ENCODE measurements at regions not wholly inside any gene's neighbourhood (a gene's known extent, or its start where the extent isn't known, plus 50 kb on each side); places are given as distances from the start of the nearest gene placed in this dataset.

DNA sequence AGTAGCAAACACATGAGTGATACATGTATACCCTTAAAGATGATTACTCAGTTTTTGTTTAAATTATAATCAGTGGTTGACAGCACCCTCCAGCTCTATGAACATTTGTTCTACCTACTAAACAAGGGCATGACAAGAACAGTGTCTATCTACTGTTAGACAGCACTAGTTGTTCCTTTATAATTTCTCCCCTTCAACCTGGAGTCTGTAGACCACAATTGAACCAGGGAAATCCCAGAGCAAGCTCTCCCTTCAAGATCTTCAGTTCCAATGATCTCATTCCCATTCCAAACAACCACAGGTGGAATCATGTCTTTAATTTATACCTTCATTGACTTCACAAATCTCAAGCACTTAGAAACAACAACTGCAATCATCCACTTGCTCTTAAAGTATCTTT lies 216.1 kb downstream of the HHIPL2 start:
- BruUV-seq (replicated peaks): no TSS peak
- TF ChIP-seq, protein P1, sequence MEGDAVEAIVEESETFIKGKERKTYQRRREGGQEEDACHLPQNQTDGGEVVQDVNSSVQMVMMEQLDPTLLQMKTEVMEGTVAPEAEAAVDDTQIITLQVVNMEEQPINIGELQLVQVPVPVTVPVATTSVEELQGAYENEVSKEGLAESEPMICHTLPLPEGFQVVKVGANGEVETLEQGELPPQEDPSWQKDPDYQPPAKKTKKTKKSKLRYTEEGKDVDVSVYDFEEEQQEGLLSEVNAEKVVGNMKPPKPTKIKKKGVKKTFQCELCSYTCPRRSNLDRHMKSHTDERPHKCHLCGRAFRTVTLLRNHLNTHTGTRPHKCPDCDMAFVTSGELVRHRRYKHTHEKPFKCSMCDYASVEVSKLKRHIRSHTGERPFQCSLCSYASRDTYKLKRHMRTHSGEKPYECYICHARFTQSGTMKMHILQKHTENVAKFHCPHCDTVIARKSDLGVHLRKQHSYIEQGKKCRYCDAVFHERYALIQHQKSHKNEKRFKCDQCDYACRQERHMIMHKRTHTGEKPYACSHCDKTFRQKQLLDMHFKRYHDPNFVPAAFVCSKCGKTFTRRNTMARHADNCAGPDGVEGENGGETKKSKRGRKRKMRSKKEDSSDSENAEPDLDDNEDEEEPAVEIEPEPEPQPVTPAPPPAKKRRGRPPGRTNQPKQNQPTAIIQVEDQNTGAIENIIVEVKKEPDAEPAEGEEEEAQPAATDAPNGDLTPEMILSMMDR (IDR thresholded peaks at IDR 0.05; ENCODE audit: unreplicated experiment): no peak
- CTCF ChIA-PET: no interaction called here
- intact Hi-C loops (cut with micrococcal nuclease; ENCODE audit: unreplicated experiment): no loop called here
- Mint-ChIP-seq H3K27ac (ENCODE audit: unreplicated experiment) (no peak overlapping the region), H3K36me3 (ENCODE audit: insufficient read depth, unreplicated experiment) (no peaks in the 10 kb centered on the region), H3K9me3 (ENCODE audit: low read depth, unreplicated experiment) (no peaks in the 10 kb centered on the region), H3K27me3 (ENCODE audit: unreplicated experiment) (peaks cover 8% of the 10 kb centered on the region), H3K4me1 (ENCODE audit: low read depth, unreplicated experiment) (no peaks in the 10 kb centered on the region), H3K4me3 (ENCODE audit: low read depth, unreplicated experiment) (no peak overlapping the region)
- no peak for DNase-seq

DNA sequence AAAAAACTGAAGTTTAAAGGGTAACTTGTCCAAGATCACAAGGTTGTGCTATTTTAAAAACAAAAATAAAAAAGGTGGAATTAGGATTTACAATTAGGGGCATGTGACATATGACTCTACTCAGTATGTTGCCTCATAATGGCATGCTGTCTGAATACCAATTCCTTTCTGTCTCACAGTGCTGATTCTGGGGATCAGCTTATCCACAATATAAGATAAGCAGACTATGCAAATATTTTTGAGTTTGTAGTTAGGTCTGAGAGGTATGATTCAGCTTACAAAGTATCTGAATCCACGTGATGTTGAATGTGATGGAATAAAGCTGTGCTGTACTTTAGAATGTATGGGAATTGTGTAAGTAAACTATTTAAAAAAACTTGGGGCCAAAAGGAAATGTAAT lies 216.6 kb downstream of the HHIPL2 start:
- CTCF ChIA-PET: no interaction called here
- TF ChIP-seq, protein P1 (IDR thresholded peaks at IDR 0.05; ENCODE audit: unreplicated experiment): no peak
- Mint-ChIP-seq H3K4me3 (ENCODE audit: low read depth, unreplicated experiment) (no peak overlapping the region), H3K9me3 (ENCODE audit: low read depth, unreplicated experiment) (no peaks in the 10 kb centered on the region), H3K36me3 (ENCODE audit: insufficient read depth, unreplicated experiment) (no peaks in the 10 kb centered on the region), H3K4me1 (ENCODE audit: low read depth, unreplicated experiment) (no peaks in the 10 kb centered on the region), H3K27me3 (ENCODE audit: unreplicated experiment) (peaks cover 4% of the 10 kb centered on the region), H3K27ac (ENCODE audit: unreplicated experiment) (no peak overlapping the region)
- intact Hi-C loops (cut with micrococcal nuclease; ENCODE audit: unreplicated experiment): no loop called here
- BruUV-seq (replicated peaks): no TSS peak
- no peak for DNase-seq

DNA sequence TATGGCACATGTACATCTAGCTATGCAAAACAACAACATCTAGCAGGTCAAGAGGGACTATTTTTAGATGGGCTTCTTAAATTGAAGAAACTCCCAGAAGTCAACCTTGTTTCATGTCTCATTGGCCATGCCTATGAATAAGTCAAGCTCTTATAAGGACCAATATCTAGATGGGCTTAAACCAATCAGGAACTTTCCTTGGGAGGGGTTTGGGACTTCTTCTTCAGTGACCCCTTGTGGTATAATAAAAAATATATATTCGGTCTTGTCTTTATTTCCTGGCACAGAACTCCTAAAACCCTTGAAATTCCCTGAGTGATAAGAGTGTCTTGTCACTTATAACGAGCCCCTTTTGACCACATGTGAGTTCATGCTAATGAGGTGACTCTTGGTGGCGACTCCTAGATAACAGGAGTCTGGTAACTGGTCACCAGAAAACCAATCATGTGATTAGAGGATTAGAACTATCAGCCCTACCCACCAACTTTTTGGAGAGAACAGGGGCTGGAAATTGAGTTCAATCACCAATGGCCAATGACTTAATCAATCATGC lies 218.3 kb downstream of the HHIPL2 start:
- no peaks in the 10 kb centered on the region for H3K4me1 Mint-ChIP-seq (ENCODE audit: low read depth, unreplicated experiment)
- no peaks in the 10 kb centered on the region for H3K36me3 Mint-ChIP-seq (ENCODE audit: insufficient read depth, unreplicated experiment)
- DNase-seq: no peak
- H3K27ac Mint-ChIP-seq (ENCODE audit: unreplicated experiment): no peak overlapping the region
- intact Hi-C loops (cut with micrococcal nuclease; ENCODE audit: unreplicated experiment): no loop called here
- BruUV-seq (replicated peaks): no TSS peak
- no peaks in the 10 kb centered on the region for H3K27me3 Mint-ChIP-seq (ENCODE audit: unreplicated experiment)
- TF ChIP-seq, protein P1 (IDR thresholded peaks at IDR 0.05; ENCODE audit: unreplicated experiment): no peak
- H3K9me3 Mint-ChIP-seq (ENCODE audit: low read depth, unreplicated experiment): no peaks in the 10 kb centered on the region
- no peak overlapping the region for H3K4me3 Mint-ChIP-seq (ENCODE audit: low read depth, unreplicated experiment)
- CTCF ChIA-PET: interaction anchor here (0.9 kb wide), 1 partner anchor 159 kb away, joined by 3 read pairs; no protein-coding TSS in a partner anchor

DNA sequence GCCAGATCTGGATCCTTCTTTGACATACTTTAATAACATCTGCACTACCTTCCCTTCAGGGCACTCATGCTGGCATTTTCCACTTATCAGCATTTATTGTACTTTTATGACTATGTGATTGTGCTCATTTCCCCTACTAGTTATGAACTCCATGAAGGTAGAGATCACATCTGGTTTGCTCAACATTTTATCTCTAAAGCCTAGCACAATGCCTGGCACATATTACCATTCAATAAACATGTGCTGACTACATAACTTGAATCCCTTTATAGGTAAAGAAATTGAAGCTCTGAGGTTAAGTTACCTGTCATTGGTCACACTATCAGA lies 221.2 kb downstream of the HHIPL2 start:
- no peak overlapping the region for H3K27ac Mint-ChIP-seq (ENCODE audit: unreplicated experiment)
- intact Hi-C loops (cut with micrococcal nuclease; ENCODE audit: unreplicated experiment): no loop called here

More for the DNA sequence above, 221.2 kb downstream of the HHIPL2 start:
- CTCF ChIA-PET: no interaction called here
- H3K4me3 Mint-ChIP-seq (ENCODE audit: low read depth, unreplicated experiment): no peak overlapping the region
- BruUV-seq (replicated peaks): no TSS peak
- no peak for DNase-seq
- H3K36me3 Mint-ChIP-seq (ENCODE audit: insufficient read depth, unreplicated experiment): no peaks in the 10 kb centered on the region
- no peaks in the 10 kb centered on the region for H3K4me1 Mint-ChIP-seq (ENCODE audit: low read depth, unreplicated experiment)
- no peaks in the 10 kb centered on the region for H3K27me3 Mint-ChIP-seq (ENCODE audit: unreplicated experiment)
- peaks cover 2% of the 10 kb centered on the region for H3K9me3 Mint-ChIP-seq (ENCODE audit: low read depth, unreplicated experiment)
- TF ChIP-seq, protein P1 (IDR thresholded peaks at IDR 0.05; ENCODE audit: unreplicated experiment): no peak

Measured in Calu3 (cell line).